ENCODE measurements at regions not wholly inside any gene's neighbourhood (a gene's known extent, or its start where the extent isn't known, plus 50 kb on each side); places are given as distances from the start of the nearest gene placed in this dataset.

GRCh38 chr1:2906620-2907019 is 105.1 kb upstream of the TTC34 start:
- TF ChIP-seq FOS (IDR thresholded peaks at IDR 0.05; ENCODE audit: low read depth, low read length) (no peak), CTCF (conservative IDR thresholded peaks at IDR 0.05; ENCODE audit: low read depth, low read length) (no peak), POLR2A (IDR thresholded peaks at IDR 0.05; ENCODE audit: low read depth, low read length) (no peak), RAD21 (IDR thresholded peaks at IDR 0.05; ENCODE audit: low read length) (no peak), USF2 (IDR thresholded peaks at IDR 0.05; ENCODE audit: low read depth, low read length) (no peak), CEBPB (IDR thresholded peaks at IDR 0.05; ENCODE audit: low read depth, low read length) (no peak), BHLHE40 (IDR thresholded peaks at IDR 0.05; ENCODE audit: low read depth, low read length) (no peak), MAFK (IDR thresholded peaks at IDR 0.05; ENCODE audit: low read depth, low read length) (no peak), RCOR1 (IDR thresholded peaks at IDR 0.05; ENCODE audit: insufficient replicate concordance, low read length) (no peak), SMC3 (IDR thresholded peaks at IDR 0.05; ENCODE audit: low read depth, low read length) (no peak), MXI1 (IDR thresholded peaks at IDR 0.05; ENCODE audit: borderline replicate concordance, low read depth, low read length) (no peak), ELK1 (IDR thresholded peaks at IDR 0.05; ENCODE audit: borderline replicate concordance, low read depth, low read length) (no peak), CHD1 (IDR thresholded peaks at IDR 0.05; ENCODE audit: low read depth, low read length) (no peak), MAZ (IDR thresholded peaks at IDR 0.05; ENCODE audit: borderline replicate concordance, low read depth, low read length) (no peak)

Data from IMR-90 (cell line).